Caco-2 (cell line): ENCODE measurements at regions not wholly inside any gene's neighbourhood (a gene's known extent, or its start where the extent isn't known, plus 50 kb on each side); places are given as distances from the start of the nearest gene placed in this dataset.

Experiments used
- BruUV-seq: library from RNA; stranded (reverse); fragments of 400-500 nt; replicated peaks from 2 replicates; lab custom pipeline; 2021; lab: Mats Ljungman, UMichigan
- CTCF ChIA-PET: fragments of 300-600 bp; sonication (Branson Sonifier 250); formaldehyde crosslinking; loops from one replicate; lab custom pipeline; 2022; ENCODE audit warnings: antibody characterized with exemption; lab: Charles Lee
- POLR2A ChIA-PET: fragments of 300-600 bp; sonication (Branson Sonifier 250); formaldehyde crosslinking; loops from one replicate; lab custom pipeline; 2022; ENCODE audit warnings: antibody characterized with exemption; lab: Charles Lee
- DNase-seq, 2 experiments: peaks; one replicate each; pipeline versions ENCODE4 v3.0.0 to v3.0.0-alpha.2; 2020 to 2022
- H3K27me3 ChIP-seq: replicated peaks from 2 replicates; pipeline ENCODE4 v1.6.0; 2011; ENCODE audit warnings: low read length; ENCODE audit not compliant: control insufficient read depth, insufficient read depth
- H3K36me3 ChIP-seq: 2 replicates; pipeline ENCODE4 v1.5.1; 2011; ENCODE audit warnings: low read length; ENCODE audit not compliant: control insufficient read depth, insufficient read depth
- H3K4me1 ChIP-seq: fragments of 250-450 bp; sonication (Bioruptor Pico); 2 replicates; pipeline ENCODE4 v1.5.1; 2020; ENCODE audit warnings: mild to moderate bottlenecking
- H3K4me3 ChIP-seq: 2 replicates; pipeline ENCODE4 v1.5.1; 2011; ENCODE audit warnings: low read depth, mild to moderate bottlenecking, control low read depth, low read length
- H3K9me3 ChIP-seq: fragments of 250-450 bp; sonication (Bioruptor Pico); 2 replicates; pipeline ENCODE4 v1.5.1; 2020; ENCODE audit warnings: mild to moderate bottlenecking, moderate library complexity
- H3K27ac Mint-ChIP-seq: one replicate; pipeline ENCODE4 v1.8.0; 2022; ENCODE audit warnings: mixed read lengths; ENCODE audit not compliant: unreplicated experiment
- H3K27me3 Mint-ChIP-seq: one replicate; pipeline ENCODE4 v1.8.0; 2022; ENCODE audit warnings: mixed read lengths; ENCODE audit not compliant: insufficient read depth, unreplicated experiment
- H3K36me3 Mint-ChIP-seq: one replicate; pipeline ENCODE4 v1.8.0; 2022; ENCODE audit warnings: mild to moderate bottlenecking, mixed read lengths; ENCODE audit not compliant: insufficient read depth, unreplicated experiment
- H3K4me1 Mint-ChIP-seq: one replicate; pipeline ENCODE4 v1.8.0; 2022; ENCODE audit warnings: low read depth, mixed read lengths; ENCODE audit not compliant: unreplicated experiment
- H3K4me3 Mint-ChIP-seq: one replicate; pipeline ENCODE4 v1.8.0; 2022; ENCODE audit warnings: mild to moderate bottlenecking, moderate library complexity, mixed read lengths; ENCODE audit not compliant: unreplicated experiment
- H3K9me3 Mint-ChIP-seq: one replicate; pipeline ENCODE4 v1.8.0; 2022; ENCODE audit warnings: mixed read lengths; ENCODE audit not compliant: unreplicated experiment
- intact Hi-C: fragments of 100-400 bp; cut with micrococcal nuclease; formaldehyde crosslinking; loops from one replicate; pipeline ENCODE4 v1.10.0; 2022; ENCODE audit not compliant: unreplicated experiment
- TF ChIP-seq, protein P1 (sequence below), 2 experiments: fragments of 200-600 bp in 1 of 2; IDR thresholded peaks; 1 replicate in 1 of 2; 2 replicates in 1 of 2; pipeline versions ENCODE4 v1.5.1 to v1.8.0; 2011 to 2022; ENCODE audit warnings: antibody characterized with exemption in 1 of 2, control low read depth in 1 of 2, inconsistent platforms in 1 of 2, low read depth in 1 of 2, low read length in 1 of 2, mild to moderate bottlenecking in 1 of 2, moderate library complexity in 1 of 2; ENCODE audit not compliant: insufficient read depth in 1 of 2, severe bottlenecking in 1 of 2, unreplicated experiment in 1 of 2

GRCh38 chr3:71849681-71850080 is 64.7 kb upstream of the PROK2 start:
- no peak for DNase-seq
- CTCF ChIA-PET = no interaction called here
- H3K36me3 Mint-ChIP-seq = no peaks in the 10 kb centered on the region
- POLR2A ChIA-PET = no interaction called here
- intact Hi-C loops = no loop called here
- 0 out of 2 replicates have a peak, but pooled peaks cover 4% of the 10 kb centered on the region for H3K9me3 ChIP-seq
- no peak overlapping the region for H3K27ac Mint-ChIP-seq
- BruUV-seq = no TSS peak
- H3K27me3 Mint-ChIP-seq = peaks cover 6% of the 10 kb centered on the region
- H3K4me1 Mint-ChIP-seq = no peaks in the 10 kb centered on the region
- TF ChIP-seq, protein P1, sequence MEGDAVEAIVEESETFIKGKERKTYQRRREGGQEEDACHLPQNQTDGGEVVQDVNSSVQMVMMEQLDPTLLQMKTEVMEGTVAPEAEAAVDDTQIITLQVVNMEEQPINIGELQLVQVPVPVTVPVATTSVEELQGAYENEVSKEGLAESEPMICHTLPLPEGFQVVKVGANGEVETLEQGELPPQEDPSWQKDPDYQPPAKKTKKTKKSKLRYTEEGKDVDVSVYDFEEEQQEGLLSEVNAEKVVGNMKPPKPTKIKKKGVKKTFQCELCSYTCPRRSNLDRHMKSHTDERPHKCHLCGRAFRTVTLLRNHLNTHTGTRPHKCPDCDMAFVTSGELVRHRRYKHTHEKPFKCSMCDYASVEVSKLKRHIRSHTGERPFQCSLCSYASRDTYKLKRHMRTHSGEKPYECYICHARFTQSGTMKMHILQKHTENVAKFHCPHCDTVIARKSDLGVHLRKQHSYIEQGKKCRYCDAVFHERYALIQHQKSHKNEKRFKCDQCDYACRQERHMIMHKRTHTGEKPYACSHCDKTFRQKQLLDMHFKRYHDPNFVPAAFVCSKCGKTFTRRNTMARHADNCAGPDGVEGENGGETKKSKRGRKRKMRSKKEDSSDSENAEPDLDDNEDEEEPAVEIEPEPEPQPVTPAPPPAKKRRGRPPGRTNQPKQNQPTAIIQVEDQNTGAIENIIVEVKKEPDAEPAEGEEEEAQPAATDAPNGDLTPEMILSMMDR (IDR thresholded peaks at IDR 0.05; ENCODE audit: insufficient read depth in 1 of 2, low read depth in 1 of 2, low read length in 1 of 2, severe bottlenecking in 1 of 2, unreplicated experiment in 1 of 2) = no peak
- no peaks in the 10 kb centered on the region for H3K36me3 ChIP-seq
- H3K4me3 Mint-ChIP-seq = no peak overlapping the region
- no peaks in the 10 kb centered on the region for H3K27me3 ChIP-seq
- no peaks in the 10 kb centered on the region for H3K4me1 ChIP-seq
- no peak overlapping the region for H3K4me3 ChIP-seq
- H3K9me3 Mint-ChIP-seq = no peaks in the 10 kb centered on the region

DNA sequence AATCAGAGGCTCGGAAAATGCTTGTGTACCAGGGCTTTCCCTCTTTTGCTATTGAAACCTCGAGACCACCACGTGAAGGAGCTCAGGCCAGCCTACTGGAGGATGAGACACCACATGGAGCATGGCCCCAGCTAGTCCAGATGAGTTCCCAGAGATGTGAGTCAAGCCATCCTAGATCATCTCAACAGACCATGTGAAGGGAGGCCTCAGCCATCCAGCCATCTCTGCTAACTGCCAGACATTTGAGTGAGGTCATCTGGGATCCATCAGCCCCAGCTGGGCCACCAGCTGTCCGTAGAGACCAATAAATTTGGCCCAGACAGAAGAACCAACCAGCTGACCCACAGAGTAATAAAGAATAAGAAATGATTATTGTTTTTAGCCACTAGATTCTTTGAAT is 62.8 kb upstream of the PROK2 start:
- no peaks in the 10 kb centered on the region for H3K4me1 ChIP-seq
- BruUV-seq = no TSS peak
- Mint-ChIP-seq H3K4me3 (no peak overlapping the region), H3K9me3 (no peaks in the 10 kb centered on the region), H3K27me3 (peaks cover 13% of the 10 kb centered on the region), H3K4me1 (no peaks in the 10 kb centered on the region), H3K36me3 (no peaks in the 10 kb centered on the region), H3K27ac (no peak overlapping the region)
- POLR2A ChIA-PET = no interaction called here
- H3K36me3 ChIP-seq = no peaks in the 10 kb centered on the region
- no peaks in the 10 kb centered on the region for H3K27me3 ChIP-seq
- TF ChIP-seq, protein P1 (IDR thresholded peaks at IDR 0.05; ENCODE audit: insufficient read depth in 1 of 2, low read depth in 1 of 2, low read length in 1 of 2, severe bottlenecking in 1 of 2, unreplicated experiment in 1 of 2) = no peak
- 0 out of 2 replicates have a peak, but pooled peaks cover 4% of the 10 kb centered on the region for H3K9me3 ChIP-seq
- intact Hi-C loops = no loop called here
- DNase-seq = no peak
- CTCF ChIA-PET = no interaction called here
- no peak overlapping the region for H3K4me3 ChIP-seq

GRCh38 chr3:71846185-71846584 is 61.2 kb upstream of the PROK2 start:
- Histone ChIP-seq H3K9me3 (0 out of 2 replicates have a peak, but pooled peaks cover 4% of the 10 kb centered on the region), H3K36me3 (no peaks in the 10 kb centered on the region), H3K27me3 (no peaks in the 10 kb centered on the region), H3K4me3 (no peak overlapping the region), H3K4me1 (0 out of 2 replicates have a peak, but pooled peaks cover 3% of the 10 kb centered on the region)
- ChIA-PET CTCF (no interaction called here), POLR2A (no interaction called here)
- no TSS peak for BruUV-seq
- no peak overlapping the region for H3K27ac Mint-ChIP-seq
- no peaks in the 10 kb centered on the region for H3K4me1 Mint-ChIP-seq
- H3K27me3 Mint-ChIP-seq = peaks cover 13% of the 10 kb centered on the region
- H3K4me3 Mint-ChIP-seq = no peak overlapping the region
- TF ChIP-seq, protein P1 (IDR thresholded peaks at IDR 0.05; ENCODE audit: insufficient read depth in 1 of 2, low read depth in 1 of 2, low read length in 1 of 2, severe bottlenecking in 1 of 2, unreplicated experiment in 1 of 2) = no peak
- intact Hi-C loops = no loop called here
- no peak for DNase-seq
- no peaks in the 10 kb centered on the region for H3K36me3 Mint-ChIP-seq
- no peaks in the 10 kb centered on the region for H3K9me3 Mint-ChIP-seq
